Stomach (tissue), 8 donors: ENCODE measurements at regions not wholly inside any gene's neighbourhood (a gene's known extent, or its start where the extent isn't known, plus 50 kb on each side); places are given as distances from the start of the nearest gene placed in this dataset.

Source experiments
- DNase-seq, 2 donors: peaks; one replicate each; pipeline versions ENCODE4 v3.0.0 to v3.0.0-alpha.2; 2013 to 2019
- H3K27ac ChIP-seq, 5 donors: fragments of 200-600 bp in 4 of 5; sonication (generic) in 4 of 5; one replicate each; pipeline ENCODE4 v1.5.1; 2013 to 2019; ENCODE audit warnings: mild to moderate bottlenecking in 1 of 5, moderate library complexity in 1 of 5
- H3K27me3 ChIP-seq, 3 donors: fragments of 200-600 bp; sonication (generic); one replicate each; pipeline ENCODE4 v1.5.1; 2017 to 2019; ENCODE audit warnings: mixed run types in 1 of 3
- H3K36me3 ChIP-seq, 4 donors: fragments of 200-600 bp; sonication (generic); 1 replicate in 3 of 4; 2 replicates in 1 of 4; pipeline ENCODE4 v1.5.1; 2016 to 2019
- H3K4me1 ChIP-seq, 4 donors: fragments of 200-600 bp; sonication (generic); one replicate each; pipeline ENCODE4 v1.5.1; 2016 to 2019
- H3K4me3 ChIP-seq, 4 donors: fragments of 200-600 bp; sonication (generic) in 3 of 4; one replicate each; pipeline ENCODE4 v1.5.1; 2016 to 2019; ENCODE audit warnings: mild to moderate bottlenecking in 1 of 4
- H3K9me3 ChIP-seq, 4 donors: fragments of 200-600 bp; sonication (generic); one replicate each; pipeline ENCODE4 v1.5.1; 2016 to 2019
- EP300 ChIP-seq: sonication (generic); formaldehyde crosslinking; IDR thresholded peaks from one replicate; pipeline ENCODE4 v1.6.1; 2017; ENCODE audit warnings: antibody characterized with exemption
- POLR2A ChIP-seq, 4 donors: fragments of 450-650 bp; IDR thresholded peaks; one replicate each; pipeline ENCODE4 v1.6.1; 2016; ENCODE audit warnings: antibody characterized with exemption in 4 of 4, control low read depth in 2 of 4, mild to moderate bottlenecking in 1 of 4, moderate library complexity in 1 of 4
- POLR2AphosphoS5 ChIP-seq, 3 donors: sonication (generic); formaldehyde crosslinking; IDR thresholded peaks; one replicate each; pipeline ENCODE4 v1.6.1; 2016; ENCODE audit warnings: antibody characterized with exemption in 3 of 3
- WGBS, 5 donors: extraction: QIAGEN DNeasy Blood & Tissue Kit in 3 of 5; methylation state at CpG; one replicate each; pipeline versions ENCODE4 v1.1.5 to v1.1.7; 2013 to 2018; 5-methylcytosine and 5-hydroxymethylcytosine counted together
- intact Hi-C: fragments of 100-400 bp; cut with DNase I; formaldehyde crosslinking; loops from one replicate; pipeline ENCODE4 v1.15.1; 2023; ENCODE audit warnings: low total_unique reads
- TF ChIP-seq, protein P1 (sequence below), 7 experiments: fragments of 450-650 bp in 4 of 7; fragments of 200-600 bp in 3 of 7; sonication (generic) in 3 of 7; IDR thresholded peaks; one replicate each; pipeline ENCODE4 v1.5.1; 2016 to 2019; ENCODE audit warnings: antibody characterized with exemption in 7 of 7, control low read depth in 2 of 7, mild to moderate bottlenecking in 1 of 7
- donor health status: healthy with polysubstance abuse.
- donor health status: Bipolar disorder and iron deficiency.
- donor health status: healthy.

DNA sequence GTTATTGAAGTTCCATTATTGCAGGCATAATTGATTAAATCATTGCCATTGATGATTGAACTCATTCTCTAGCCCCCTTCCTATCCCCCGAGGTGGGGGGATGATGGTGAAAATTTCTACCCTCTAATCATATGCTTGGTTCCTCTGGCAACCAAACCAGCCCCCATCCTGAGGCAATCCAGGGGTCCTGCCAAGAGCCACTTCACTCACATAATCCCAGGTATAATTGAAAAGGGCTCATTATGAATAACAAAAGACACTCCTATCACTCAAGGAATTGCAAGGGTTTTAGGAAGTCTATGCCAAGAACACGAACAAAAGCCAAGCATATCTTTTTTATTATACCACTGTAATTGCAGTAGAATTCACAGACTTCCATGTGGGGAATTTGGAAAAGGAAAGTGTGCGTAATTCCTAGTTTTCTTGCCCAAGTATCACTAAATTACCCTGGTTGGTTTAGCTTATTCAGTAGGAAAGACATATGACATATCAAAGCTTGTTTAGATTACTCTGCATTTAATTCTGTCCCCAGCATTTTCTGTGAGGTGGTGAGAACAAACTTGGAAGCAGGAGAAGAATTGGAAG lies 130.7 kb upstream of the TAF11L2 start:
- TF ChIP-seq POLR2A (IDR thresholded peaks at IDR 0.05), result no peak
- no peak for TF ChIP-seq EP300
- TF ChIP-seq, protein P1, sequence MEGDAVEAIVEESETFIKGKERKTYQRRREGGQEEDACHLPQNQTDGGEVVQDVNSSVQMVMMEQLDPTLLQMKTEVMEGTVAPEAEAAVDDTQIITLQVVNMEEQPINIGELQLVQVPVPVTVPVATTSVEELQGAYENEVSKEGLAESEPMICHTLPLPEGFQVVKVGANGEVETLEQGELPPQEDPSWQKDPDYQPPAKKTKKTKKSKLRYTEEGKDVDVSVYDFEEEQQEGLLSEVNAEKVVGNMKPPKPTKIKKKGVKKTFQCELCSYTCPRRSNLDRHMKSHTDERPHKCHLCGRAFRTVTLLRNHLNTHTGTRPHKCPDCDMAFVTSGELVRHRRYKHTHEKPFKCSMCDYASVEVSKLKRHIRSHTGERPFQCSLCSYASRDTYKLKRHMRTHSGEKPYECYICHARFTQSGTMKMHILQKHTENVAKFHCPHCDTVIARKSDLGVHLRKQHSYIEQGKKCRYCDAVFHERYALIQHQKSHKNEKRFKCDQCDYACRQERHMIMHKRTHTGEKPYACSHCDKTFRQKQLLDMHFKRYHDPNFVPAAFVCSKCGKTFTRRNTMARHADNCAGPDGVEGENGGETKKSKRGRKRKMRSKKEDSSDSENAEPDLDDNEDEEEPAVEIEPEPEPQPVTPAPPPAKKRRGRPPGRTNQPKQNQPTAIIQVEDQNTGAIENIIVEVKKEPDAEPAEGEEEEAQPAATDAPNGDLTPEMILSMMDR (IDR thresholded peaks at IDR 0.05), result no peak
- no peak for TF ChIP-seq POLR2AphosphoS5 (IDR thresholded peaks at IDR 0.05)
- Histone ChIP-seq H3K4me3 (no peak overlapping the region), H3K27ac (no peak overlapping the region), H3K36me3 (no peaks in the 10 kb centered on the region), H3K4me1 (peaks cover 0 to 4% (median 0%) of the 10 kb centered on the region in 4 donors), H3K9me3 (no peaks in the 10 kb centered on the region), H3K27me3 (no peaks in the 10 kb centered on the region)
- intact Hi-C loops, result no loop called here
- DNase-seq, result no peak
- 71 to 77% (median 73%) methylated on average over 3 of the region's 3 CpGs for WGBS, 5 donors

DNA sequence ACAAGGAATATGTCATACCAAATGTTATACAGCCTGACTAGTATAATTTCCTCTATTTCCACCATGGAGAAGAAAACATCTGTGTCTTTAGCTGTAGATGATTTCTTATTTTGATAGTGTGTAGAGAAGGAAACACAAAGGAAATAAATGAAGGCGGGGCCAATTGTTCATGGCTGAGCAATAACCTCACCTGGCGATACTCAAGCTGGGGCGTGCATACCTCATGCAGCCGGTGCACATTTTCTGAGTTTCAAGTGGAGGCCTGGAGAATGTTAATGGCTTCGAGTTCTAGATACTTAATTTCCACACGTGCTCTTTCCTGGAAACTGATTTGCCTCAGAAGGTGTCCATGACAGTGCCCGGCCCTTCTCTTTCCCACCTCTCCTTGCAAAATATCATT lies 127.4 kb upstream of the TAF11L2 start:
- no peaks in the 10 kb centered on the region for H3K27me3 ChIP-seq
- H3K9me3 ChIP-seq, result no peaks in the 10 kb centered on the region
- H3K4me1 ChIP-seq, result no peaks in the 10 kb centered on the region
- no peak for TF ChIP-seq POLR2AphosphoS5 (IDR thresholded peaks at IDR 0.05)
- no peak for TF ChIP-seq POLR2A (IDR thresholded peaks at IDR 0.05)
- TF ChIP-seq EP300, result no peak
- TF ChIP-seq, protein P1 (IDR thresholded peaks at IDR 0.05), result no peak
- intact Hi-C loops, result no loop called here
- H3K4me3 ChIP-seq, result no peak overlapping the region
- DNase-seq, result no peak
- 90 to 94% (median 93%) methylated on average over 7 of the region's 7 CpGs for WGBS, 5 donors
- no peaks in the 10 kb centered on the region for H3K36me3 ChIP-seq
- H3K27ac ChIP-seq, result no peak overlapping the region

DNA sequence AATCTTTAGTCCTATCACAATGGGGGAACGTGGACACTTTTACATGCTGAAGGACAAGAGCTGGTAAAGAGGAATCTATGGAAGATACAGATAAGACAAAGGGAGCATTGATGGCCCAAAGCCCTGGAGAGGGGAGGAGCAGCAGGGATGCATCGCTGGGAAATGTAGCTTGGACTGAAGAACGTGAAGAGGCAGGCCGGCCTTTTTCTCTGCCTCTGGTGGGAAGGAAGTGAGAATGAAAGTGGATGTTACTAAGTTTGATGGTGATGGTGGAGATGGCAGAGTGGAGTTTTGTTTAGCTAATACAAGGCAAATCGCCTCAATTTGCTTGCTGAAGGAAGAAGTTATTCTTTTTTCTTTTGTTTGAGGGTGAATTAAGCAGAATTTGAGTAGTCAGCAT lies 124.6 kb upstream of the TAF11L2 start:
- no peaks in the 10 kb centered on the region for H3K36me3 ChIP-seq
- H3K4me3 ChIP-seq, result no peak overlapping the region
- TF ChIP-seq POLR2AphosphoS5 (IDR thresholded peaks at IDR 0.05) (no peak), POLR2A (IDR thresholded peaks at IDR 0.05) (no peak), EP300 (no peak)
- TF ChIP-seq, protein P1 (IDR thresholded peaks at IDR 0.05), result no peak
- no peak for DNase-seq
- H3K27me3 ChIP-seq, result no peaks in the 10 kb centered on the region
- no peaks in the 10 kb centered on the region for H3K9me3 ChIP-seq
- H3K27ac ChIP-seq, result no peak overlapping the region
- intact Hi-C loops, result no loop called here
- 68 to 81% (median 72%) methylated on average over 5 of the region's 5 CpGs for WGBS, 5 donors
- no peaks in the 10 kb centered on the region for H3K4me1 ChIP-seq

DNA sequence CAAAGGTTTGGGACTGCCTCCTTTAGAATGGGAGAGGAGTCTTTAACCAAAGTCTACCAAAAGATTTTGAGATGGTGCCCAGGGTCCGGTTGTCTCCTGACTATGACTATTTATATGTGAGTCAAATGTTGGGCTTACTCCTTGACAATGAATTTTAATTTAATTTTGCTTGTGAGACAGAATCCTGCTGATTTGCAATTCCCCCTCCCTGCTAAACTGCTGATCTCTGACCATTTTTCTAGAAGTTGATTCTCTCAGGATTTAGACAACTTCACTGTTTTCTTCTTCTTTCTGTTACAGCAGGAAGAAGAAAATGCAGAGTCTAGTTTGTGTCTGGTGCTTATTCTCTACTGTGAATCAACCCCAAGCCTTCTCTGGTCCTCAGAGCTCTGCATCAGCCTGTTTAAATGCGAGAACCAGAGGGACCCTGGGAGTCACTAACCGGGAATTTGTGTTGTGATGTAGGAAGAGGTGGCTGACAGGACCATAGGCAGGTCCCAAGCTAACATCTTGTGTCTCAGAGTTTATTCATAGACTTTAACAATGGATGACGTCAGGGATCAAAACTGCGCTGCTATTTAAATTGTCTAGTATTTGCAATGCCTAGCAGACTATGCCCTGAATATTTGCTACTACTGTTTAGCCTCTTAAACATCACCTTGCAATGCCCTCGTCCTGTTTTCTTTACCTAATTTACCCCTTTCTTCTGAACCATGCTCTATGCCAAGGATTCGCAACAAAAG lies 124.0 kb upstream of the TAF11L2 start:
- H3K4me1 ChIP-seq, result no peaks in the 10 kb centered on the region
- DNase-seq, result no peak
- H3K27ac ChIP-seq, result no peak overlapping the region
- no peaks in the 10 kb centered on the region for H3K36me3 ChIP-seq
- no peaks in the 10 kb centered on the region for H3K27me3 ChIP-seq
- H3K9me3 ChIP-seq, result no peaks in the 10 kb centered on the region
- intact Hi-C loops, result no loop called here
- TF ChIP-seq EP300 (no peak), POLR2AphosphoS5 (IDR thresholded peaks at IDR 0.05) (no peak), POLR2A (IDR thresholded peaks at IDR 0.05) (no peak)
- TF ChIP-seq, protein P1 (IDR thresholded peaks at IDR 0.05), result no peak
- 70 to 80% (median 75%) methylated on average over 7 of the region's 7 CpGs for WGBS, 5 donors
- H3K4me3 ChIP-seq, result no peak overlapping the region
